G401 (cell line): ENCODE measurements at regions not wholly inside any gene's neighbourhood (a gene's known extent, or its start where the extent isn't known, plus 50 kb on each side); places are given as distances from the start of the nearest gene placed in this dataset.
"Not testable (repeated sequence)": the region's sequence is repeated elsewhere in the genome, so short reads cannot be mapped to it uniquely, and the experiment has no call there.

Source experiments
- DNase-seq: peaks from one replicate; pipeline ENCODE4 v3.0.0-alpha.2; 2015; ENCODE audit warnings: low spot score
- in situ Hi-C: cut with HindIII; loops from 2 replicates; pipeline ENCODE4 v1.10.0; 2016; ENCODE audit warnings: low sequenced_read_pairs, mixed read lengths

DNA sequence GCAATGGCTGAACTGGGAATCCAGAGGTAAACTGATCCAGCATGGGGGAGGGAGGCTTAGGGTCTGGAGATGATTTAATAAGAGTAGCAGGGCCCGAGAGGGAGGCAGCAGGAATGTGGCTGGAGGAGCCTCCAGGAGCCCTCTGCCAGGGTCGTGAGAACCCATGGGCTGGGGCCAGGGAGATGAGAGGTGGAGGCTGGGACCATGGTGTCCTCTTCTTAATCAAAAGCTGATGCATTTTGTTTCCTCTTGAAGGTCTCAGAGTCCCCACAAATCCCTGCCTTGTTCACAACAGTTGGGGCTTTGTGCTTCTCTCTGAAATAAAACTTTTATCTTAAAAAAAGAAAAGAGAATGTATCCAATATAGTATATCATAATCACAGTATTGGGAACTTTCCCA is 123.7 kb upstream of the ZNF516 start:
- no peak for DNase-seq
- in situ Hi-C loops, result no loop called here

DNA sequence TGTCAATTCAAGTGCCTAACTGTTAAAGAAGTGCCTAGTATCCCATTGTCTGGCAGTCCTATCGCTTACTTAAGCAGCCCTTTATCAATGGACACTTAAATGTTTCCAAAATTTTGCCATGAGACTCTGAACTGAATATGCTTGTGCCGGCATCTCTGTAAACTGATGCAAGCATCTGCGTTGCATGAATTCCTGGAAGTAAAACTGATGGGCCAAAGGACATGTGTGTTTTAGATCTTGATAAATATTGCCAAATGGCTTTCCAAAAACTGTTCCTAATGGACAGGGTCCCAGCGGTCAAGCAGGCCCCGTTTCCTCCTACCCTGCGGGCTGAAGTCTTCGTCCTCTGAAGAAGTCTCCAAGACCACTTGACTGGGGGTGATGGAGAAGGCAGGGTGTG is 121.3 kb upstream of the ZNF516 start:
- DNase-seq, result no peak
- in situ Hi-C loops, result no loop called here

DNA sequence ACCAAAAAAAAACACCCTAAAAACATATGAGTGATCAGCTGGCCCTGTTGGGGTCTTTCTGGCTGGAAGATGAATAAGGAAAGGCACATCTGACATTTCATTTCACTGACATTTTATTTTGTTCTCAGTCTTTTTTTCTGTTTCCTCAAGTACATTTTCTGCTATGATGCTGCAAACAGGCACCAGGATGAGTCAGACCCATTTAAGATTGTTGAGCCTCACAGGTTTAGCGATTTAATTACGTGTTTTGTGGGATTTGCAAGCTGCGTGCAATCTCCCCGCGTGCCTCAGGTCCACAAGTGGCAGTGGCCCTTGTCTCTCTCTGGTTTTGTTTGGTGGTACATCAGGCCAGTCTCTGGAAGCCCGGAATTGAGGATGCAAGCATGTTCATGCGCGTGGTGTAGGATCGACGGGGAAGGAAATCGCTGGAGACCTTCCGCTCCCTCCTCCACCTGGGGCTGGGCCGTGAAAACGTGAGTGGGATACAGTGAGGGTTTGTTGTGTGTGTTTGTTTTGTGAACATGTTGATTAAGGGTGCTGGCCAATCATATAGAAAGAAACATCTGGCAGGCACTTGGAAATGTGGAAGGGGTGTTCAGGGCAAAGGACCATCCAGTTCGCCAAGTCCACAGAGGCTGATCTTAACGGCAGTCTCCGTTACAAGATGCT is 120.2 kb upstream of the ZNF516 start:
- in situ Hi-C loops, result no loop called here
- no peak for DNase-seq

DNA sequence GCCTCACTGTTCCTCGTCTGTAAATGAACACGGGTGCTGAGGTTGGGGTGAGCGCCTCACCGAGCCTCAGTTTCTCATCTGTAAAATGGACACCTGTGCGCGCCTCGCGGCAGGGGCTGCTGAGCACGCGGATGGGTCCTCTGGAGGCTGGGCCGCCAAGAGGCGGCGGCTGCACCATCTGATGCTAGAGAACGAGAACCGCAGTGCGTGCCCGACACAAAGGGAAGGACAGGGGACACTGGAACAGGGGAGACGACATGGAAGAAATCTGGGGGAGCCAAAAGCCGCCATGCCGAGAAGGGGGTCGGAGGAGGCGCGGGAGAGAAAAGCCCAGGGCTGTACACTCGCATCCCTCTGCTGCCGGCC is 118.7 kb upstream of the ZNF516 start:
- no peak for DNase-seq
- in situ Hi-C loops, result no loop called here

DNA sequence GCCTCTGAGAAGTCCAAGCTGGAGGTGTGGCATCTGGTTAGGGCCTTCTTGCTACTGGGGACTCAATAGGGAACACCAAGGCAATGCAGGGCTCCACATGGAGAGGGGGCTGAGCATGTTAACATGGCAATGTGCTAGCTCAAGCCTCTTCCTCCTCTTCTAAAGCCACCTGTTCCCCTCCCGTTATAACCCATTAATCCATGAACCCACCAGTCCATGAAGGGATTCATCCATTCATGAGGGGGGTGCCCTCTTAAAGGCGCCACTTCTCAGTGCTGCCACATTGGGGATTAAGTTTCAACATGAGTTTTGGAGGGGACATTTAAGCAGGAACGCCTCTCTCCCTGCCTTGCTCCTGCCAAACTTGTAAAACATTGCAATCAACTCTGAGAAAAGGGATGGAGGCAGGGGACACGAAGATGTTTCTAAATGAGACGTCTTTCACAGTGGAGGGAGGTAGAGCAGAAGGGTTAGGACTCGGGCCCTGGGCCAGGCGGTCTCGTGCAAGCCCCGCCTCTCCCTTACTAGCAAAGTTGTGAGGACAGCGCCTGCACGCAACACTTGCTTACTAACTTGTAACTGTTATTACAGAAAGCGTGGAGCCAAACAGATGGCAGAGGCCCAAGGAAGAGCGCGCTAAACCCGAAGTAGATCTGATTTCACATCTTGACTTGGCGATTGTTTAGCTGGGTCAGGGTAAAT is 118.2 kb upstream of the ZNF516 start:
- no peak for DNase-seq
- in situ Hi-C loops, result no loop called here

DNA sequence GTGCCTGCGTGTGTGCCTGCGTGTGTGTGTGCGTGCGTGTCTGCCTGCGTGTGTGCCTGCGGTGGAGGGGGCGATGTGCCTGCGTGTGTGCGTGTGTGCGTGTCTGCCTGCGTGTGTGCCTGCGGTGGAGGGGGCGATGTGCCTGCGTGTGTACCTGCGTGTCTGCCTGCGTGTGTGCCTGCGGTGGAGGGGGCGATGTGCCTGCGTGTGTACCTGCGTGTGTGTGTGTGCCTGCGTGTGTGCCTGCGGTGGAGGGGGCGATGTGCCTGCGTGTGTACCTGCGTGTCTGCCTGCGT is 116.7 kb upstream of the ZNF516 start:
- in situ Hi-C loops, DNase-seq: not testable (repeated sequence)

DNA sequence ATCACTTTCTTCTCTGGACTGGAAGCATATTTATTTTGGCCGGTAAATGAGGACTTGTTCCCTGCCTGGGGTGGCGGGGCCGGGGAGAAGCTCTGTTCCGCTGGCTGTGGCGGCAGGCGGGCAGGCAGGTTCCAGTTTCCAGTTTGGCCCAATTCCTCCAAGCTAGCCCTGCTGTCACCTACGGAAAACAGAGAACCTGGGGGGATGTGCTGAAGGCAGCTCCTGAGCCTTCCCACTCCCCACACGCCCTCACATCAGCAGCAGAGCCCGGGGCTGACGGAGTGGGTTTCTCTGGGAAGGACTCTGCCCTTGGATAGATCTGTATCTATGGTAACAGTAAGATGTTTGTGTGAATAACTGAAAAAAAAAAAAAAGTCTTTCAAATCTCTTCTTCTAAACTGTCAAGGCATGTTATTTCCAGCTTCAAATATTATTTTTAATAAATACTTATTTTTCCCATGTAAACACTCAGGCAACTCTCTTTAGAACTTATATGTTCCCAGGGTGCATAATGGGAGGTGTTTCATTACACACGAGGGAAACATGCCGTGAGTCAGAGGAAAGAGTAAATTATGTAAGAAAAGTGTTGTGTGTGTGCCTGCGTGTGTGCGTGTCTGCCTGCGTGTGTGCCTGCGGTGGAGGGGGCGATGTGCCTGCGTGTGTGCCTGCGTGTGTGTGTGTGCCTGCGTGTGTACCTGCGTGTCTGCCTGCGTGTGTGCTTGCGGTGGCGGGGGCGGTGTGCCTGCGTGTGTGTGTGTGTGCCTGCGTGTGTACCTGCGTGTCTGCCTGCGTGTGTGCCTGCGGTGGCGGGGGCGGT is 116.1 kb upstream of the ZNF516 start:
- DNase-seq, result no peak

DNA sequence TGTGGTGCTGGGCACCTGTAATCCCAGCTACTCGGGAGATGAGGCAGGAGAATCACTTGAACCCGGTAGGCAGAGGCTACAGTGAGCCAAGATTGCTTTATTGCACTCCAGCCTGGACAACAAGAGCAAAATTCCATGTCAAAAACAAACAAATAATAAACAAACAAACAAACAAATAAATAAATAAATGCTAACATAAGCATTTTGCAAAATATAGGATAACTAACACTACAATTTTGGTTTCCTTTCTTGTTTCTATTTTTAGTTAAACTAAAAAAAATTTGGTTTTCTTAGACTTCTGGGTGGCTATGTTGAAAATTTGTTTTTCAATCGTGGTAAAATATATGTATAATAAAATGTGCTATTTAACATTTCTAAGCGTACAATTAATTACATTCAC is 115.0 kb upstream of the ZNF516 start:
- in situ Hi-C loops, result no loop called here
- DNase-seq, result no peak

More for the DNA sequence above, 116.1 kb upstream of the ZNF516 start:
- in situ Hi-C loops, result no loop called here

DNA sequence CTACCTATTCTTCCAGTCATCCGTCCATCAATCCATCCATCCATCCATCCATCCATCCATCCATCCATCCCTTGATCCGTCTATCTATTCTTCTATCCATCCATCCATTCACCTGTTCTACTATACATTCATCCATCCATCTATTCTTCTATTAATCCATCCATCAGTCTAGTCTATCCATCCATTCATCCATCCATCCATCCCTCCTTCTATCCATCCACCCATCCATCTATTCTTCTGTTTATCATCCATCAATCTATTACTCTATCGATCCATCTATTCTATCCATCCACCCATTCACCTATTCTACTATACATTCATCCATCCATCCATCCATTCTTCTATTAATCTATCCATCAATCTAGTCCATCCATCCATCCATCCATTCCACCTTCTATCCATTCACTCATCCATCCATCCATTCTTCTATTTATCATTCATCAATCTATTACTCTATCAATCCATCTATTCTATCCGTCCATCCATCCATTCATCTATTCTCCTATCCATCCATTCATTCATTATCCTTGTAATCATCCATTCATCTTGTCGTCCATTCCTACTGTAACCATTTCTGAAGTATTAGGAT is 110.4 kb upstream of the ZNF516 start:
- in situ Hi-C loops, result no loop called here
- DNase-seq, result no peak

DNA sequence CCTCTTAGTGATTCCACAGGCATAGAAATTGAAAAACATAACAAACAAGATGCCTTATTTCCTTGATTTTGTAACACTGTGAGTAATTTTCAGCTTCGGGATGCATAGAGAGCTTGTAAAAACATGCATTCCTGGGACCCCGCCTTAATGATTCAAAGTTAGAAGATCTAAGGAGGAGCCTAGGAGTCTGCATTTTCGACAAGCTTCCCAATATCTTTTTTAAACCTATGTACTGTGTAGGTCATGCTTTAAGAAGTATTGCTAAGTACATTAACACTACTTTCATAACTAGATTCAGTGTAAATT is 109.8 kb upstream of the ZNF516 start:
- in situ Hi-C loops, result no loop called here
- DNase-seq, result no peak

DNA sequence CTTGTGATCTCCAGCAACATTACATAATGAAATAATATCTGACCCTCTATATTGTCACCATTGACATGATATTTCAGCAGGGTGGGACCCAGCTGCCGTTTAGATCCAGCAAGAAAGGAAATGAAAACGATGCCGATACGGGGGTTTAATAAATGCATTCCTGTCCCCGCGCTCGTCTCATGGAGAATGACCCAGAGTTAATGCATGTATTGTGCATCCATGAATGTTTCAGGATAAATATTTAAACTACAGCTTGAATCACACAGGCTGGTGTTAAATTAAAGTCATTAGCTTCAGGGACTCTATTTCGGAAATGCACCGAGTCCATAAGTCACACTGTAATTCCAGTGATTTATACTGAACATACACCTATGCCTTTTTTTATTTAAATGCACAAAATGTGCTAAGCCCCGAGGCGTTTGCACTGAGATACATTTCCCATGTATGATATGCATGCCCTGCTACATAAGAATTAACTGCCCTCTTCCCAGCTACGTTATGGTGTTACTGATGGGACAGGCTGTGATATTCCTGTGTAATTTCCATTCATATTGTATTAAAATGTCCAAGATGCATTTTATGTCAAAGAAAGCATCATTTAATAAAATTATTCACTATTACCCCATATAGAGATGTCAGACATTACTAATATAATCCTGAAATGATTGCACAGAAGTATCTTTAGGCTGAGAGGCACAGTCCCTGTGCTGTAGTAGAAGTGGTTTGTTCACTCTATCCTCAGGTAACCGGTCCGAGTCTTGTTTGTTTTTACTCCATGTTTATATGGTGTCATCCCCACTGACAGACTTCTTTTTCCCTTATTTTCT is 109.3 kb upstream of the ZNF516 start:
- DNase-seq, result no peak
- in situ Hi-C loops, result no loop called here

DNA sequence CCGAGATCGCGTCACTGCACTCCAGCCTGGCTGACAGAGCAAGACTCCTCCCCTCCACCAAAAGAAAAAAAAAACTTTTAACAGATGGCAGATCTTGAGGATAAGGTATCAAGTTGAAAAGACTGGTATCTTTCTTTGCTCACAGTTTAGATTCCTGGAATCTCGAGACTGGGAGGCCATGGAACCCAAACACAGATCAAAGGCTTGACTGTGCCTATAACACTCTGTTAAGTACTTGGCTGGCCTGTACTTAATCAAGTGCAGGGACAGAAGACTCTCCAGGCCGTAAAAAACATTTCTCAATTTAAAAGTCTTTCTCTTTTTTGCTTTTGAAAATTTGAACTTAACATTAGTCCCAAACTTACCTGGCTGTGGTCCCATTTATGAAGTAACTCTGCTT is 107.1 kb upstream of the ZNF516 start:
- no peak for DNase-seq
- in situ Hi-C loops, result no loop called here

DNA sequence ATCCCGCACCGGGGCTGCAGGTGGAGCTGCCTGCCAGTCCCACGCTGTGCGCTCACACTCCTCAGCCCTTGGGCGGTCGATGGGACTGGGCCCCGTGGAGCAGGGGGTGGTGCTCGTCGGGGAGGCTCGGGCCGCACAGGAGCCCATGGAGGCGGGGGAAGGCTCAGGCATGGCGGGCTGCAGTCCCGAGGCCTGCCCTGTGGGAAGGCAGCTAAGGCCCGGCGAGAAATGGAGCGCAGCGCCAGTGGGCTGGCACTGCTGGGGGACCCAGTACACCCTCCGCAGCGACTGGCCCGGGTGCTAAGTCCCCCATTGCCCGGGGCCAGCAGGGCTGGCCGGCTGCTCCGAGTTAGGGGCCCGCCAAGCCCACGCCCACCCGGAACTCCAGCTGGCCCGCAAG is 105.0 kb upstream of the ZNF516 start:
- DNase-seq, in situ Hi-C loops: not testable (repeated sequence)

DNA sequence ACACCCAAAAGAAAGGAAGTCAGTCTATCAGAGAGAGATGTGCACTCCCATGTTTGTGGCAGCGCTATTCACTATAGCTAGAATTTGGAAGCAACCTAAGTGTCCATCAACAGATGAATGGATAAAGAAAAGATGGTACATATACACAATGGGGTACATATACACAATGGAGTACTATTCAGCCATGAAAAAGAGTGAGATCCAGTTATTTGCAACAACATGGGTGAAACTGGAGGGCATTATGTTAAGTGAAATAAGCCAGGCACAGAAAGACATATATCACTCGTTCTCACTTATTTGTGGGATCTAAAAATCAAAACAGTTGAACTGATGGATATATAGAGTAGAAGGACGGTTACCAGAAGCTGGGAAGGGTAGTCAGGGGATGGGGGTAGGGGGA is 99.9 kb upstream of the ZNF516 start:
- DNase-seq, result no peak
- in situ Hi-C loops, result no loop called here

DNA sequence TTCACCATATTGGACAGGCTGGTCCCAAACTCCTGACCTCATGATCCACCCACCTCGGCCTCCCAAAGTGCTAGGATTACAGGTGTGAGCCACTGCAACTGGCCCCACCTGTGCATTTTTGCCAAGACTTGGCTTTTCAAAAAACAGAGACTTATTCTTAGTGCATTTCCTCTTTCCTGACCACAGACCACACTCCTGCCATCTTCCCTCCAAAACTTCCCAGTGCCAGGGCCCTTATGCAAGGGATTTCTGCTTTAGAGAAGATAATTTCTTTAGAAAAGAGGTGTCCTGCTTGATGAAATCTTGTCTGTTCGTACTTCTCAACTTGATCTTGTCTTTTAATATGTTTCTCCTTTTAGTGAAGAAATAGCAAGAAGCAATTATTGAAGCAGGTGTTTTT is 98.8 kb upstream of the ZNF516 start:
- no peak for DNase-seq
- in situ Hi-C loops, result no loop called here

DNA sequence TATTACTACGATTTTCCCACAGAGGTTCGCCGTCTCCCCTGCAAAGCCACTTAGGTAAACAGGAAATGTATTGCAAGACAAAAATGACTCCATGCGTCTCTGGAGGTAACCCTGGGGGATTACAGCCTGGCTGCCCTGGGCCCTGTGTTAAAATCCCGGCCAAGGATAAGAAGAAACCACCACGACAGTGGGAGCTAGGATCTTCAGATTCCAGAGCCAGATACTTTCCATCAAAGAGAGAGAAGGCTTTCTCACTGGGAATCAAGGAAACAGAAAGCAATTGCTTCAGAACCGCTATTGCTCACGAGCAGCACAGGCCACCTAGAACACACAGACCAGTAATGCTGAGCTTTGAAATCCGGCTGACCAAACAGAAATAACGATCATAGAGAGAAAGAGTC is 97.9 kb upstream of the ZNF516 start:
- no peak for DNase-seq
- in situ Hi-C loops, result no loop called here

DNA sequence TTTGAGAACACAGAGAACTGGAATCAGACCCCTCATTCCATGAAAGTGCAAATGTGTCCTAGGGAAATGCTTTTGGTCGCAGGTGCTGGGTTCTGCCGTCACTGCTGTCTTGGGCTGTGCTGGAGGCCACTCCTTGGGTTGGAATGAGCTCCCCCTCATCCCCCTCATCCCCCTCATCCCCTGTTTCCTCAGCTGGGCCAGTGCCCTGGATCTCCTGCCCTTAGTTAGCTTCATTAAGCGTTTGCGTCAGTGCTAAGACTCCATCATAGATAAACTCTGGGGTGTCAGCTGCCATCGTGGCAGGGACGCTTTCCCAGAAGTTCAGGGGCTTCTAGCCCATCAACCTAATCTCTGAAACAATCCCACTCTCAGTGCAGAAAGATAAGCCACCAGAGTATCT is 97.1 kb upstream of the ZNF516 start:
- DNase-seq, result no peak
- in situ Hi-C loops, result no loop called here

DNA sequence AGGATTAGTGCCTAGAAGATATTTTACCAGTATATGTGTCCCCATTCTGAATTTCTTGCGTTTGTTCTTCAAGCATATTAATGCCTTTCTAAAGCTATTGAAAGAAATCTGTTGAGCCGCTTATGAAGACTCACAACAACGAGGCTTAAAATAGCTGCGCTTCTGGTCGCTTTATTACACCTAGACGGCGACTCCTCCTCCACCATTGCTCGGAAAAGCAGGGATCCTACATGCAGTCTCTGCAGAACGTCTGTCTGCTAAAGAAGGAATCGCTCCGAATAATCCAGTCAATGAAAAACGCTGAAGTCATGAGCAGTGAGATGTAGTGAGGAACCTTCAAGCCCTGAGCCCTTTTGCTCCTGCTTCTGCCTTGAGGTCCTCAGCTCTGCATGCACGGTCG is 94.8 kb upstream of the ZNF516 start:
- no peak for DNase-seq
- in situ Hi-C loops, result no loop called here

DNA sequence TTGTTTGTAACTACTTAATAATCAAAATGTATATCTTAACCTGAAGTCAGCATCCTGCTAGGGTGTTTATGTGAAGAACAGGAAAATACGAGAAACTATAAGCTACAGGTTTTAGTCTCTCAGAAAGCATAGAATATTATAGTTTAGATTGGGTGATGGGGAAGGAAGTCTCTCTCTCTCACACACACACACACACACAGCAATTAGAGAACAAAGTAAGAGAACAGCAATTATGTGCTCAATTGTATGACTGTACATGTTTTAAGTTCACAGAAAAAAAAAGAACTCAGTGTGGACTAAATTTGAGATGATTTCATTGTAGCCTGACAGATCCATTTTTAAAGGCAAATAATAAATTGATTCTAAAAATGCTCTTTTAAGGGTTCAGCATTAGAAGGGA is 94.3 kb upstream of the ZNF516 start:
- no peak for DNase-seq
- in situ Hi-C loops, result no loop called here
